Activated T-helper 2 cell treated with anti-CD3 and anti-CD28 coated beads, Interferon-gamma antibody, Interleukin-2, Interleukin-4, amounts not matched to agents 10 μg/mL and 5 μg/mL and 100 μg/mL, durations not matched to agents 14 hours and 24 hours and 36 hours (primary cell): ENCODE measurements at regions not wholly inside any gene's neighbourhood (a gene's known extent, or its start where the extent isn't known, plus 50 kb on each side); places are given as distances from the start of the nearest gene placed in this dataset.

Source experiments
- DNase-seq: peaks from one replicate; pipeline ENCODE4 v3.0.0; 2021; ENCODE audit warnings: low spot score
- H3K27ac Mint-ChIP-seq: one replicate; pipeline ENCODE4 v1.8.0; 2021; ENCODE audit warnings: mixed read lengths
- H3K27me3 Mint-ChIP-seq: one replicate; pipeline ENCODE4 v1.8.0; 2021; ENCODE audit warnings: low read depth, mixed read lengths
- H3K36me3 Mint-ChIP-seq: one replicate; pipeline ENCODE4 v1.8.0; 2021; ENCODE audit warnings: low read depth, mixed read lengths
- H3K4me1 Mint-ChIP-seq: one replicate; pipeline ENCODE4 v1.8.0; 2021; ENCODE audit warnings: low read depth, mixed read lengths
- H3K4me3 Mint-ChIP-seq: one replicate; pipeline ENCODE4 v1.8.0; 2021; ENCODE audit warnings: low read depth, mild to moderate bottlenecking, moderate library complexity, mixed read lengths
- H3K9me3 Mint-ChIP-seq: one replicate; pipeline ENCODE4 v1.8.0; 2021; ENCODE audit warnings: mixed read lengths
- intact Hi-C: fragments of 100-400 bp; cut with micrococcal nuclease; formaldehyde crosslinking; loops from one replicate; pipeline ENCODE4 v1.15.1; 2023

GRCh38 chr20:22260506-22260905 is 323.9 kb downstream of the FOXA2 start:
- intact Hi-C loops: no loop called here
- no peak overlapping the region for H3K27ac Mint-ChIP-seq

GRCh38 chr20:22257912-22258311 is 326.5 kb downstream of the FOXA2 start:
- intact Hi-C loops: no loop called here

More at GRCh38 chr20:22260506-22260905, 323.9 kb downstream of the FOXA2 start:
- Mint-ChIP-seq H3K4me1 (no peaks in the 10 kb centered on the region), H3K36me3 (no peaks in the 10 kb centered on the region), H3K9me3 (peaks cover 5% of the 10 kb centered on the region), H3K4me3 (no peak overlapping the region), H3K27me3 (no peaks in the 10 kb centered on the region)
- DNase-seq: no peak

DNA sequence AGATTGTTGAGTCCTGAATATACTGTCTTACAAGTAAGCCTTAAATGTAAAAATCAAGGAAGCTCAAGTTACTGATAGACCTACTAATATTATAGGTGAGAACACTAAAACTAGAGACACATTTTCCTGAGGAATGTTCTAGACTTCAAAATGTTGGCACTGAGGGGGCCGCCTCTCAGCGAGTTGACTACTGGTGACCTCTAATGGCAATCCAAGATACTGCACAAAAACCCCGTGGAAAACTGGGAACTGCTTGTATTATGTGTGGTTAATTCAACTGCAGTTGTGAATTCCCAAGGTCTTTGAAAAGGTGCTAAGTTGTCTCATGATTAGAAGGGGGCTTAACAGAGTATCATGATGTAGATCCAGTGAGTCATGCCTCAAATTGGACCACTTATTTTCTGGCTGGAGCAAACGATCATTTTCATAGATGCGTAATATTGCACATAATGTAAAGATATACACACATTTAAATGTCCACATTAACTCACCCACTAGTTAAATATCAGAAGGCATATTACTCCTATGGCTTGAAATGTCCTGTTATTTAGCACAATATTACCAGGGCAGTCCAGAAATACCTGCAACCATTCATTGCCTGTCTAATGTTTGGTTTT is 336.2 kb downstream of the FOXA2 start:
- Mint-ChIP-seq H3K4me3 (no peak overlapping the region), H3K27me3 (no peaks in the 10 kb centered on the region), H3K36me3 (no peaks in the 10 kb centered on the region), H3K9me3 (no peaks in the 10 kb centered on the region), H3K27ac (no peak overlapping the region), H3K4me1 (no peaks in the 10 kb centered on the region)
- intact Hi-C loops: no loop called here
- no peak for DNase-seq

More at GRCh38 chr20:22257912-22258311, 326.5 kb downstream of the FOXA2 start:
- H3K27me3 Mint-ChIP-seq: no peaks in the 10 kb centered on the region
- H3K4me1 Mint-ChIP-seq: no peaks in the 10 kb centered on the region
- H3K36me3 Mint-ChIP-seq: no peaks in the 10 kb centered on the region
- H3K27ac Mint-ChIP-seq: no peak overlapping the region
- no peak overlapping the region for H3K4me3 Mint-ChIP-seq
- DNase-seq: no peak
- peaks cover 5% of the 10 kb centered on the region for H3K9me3 Mint-ChIP-seq

- no peak for DNase-seq
- H3K27me3 Mint-ChIP-seq: no peaks in the 10 kb centered on the region
- H3K9me3 Mint-ChIP-seq: no peaks in the 10 kb centered on the region
- H3K4me1 Mint-ChIP-seq: no peaks in the 10 kb centered on the region
- intact Hi-C loops: no loop called here
- no peaks in the 10 kb centered on the region for H3K36me3 Mint-ChIP-seq
- no peak overlapping the region for H3K27ac Mint-ChIP-seq
- no peak overlapping the region for H3K4me3 Mint-ChIP-seq
Measured at GRCh38 chr20:22245139-22245538, 339.2 kb downstream of the FOXA2 start.

GRCh38 chr20:22243067-22243466 is 341.3 kb downstream of the FOXA2 start:
- no peak overlapping the region for H3K27ac Mint-ChIP-seq

DNA sequence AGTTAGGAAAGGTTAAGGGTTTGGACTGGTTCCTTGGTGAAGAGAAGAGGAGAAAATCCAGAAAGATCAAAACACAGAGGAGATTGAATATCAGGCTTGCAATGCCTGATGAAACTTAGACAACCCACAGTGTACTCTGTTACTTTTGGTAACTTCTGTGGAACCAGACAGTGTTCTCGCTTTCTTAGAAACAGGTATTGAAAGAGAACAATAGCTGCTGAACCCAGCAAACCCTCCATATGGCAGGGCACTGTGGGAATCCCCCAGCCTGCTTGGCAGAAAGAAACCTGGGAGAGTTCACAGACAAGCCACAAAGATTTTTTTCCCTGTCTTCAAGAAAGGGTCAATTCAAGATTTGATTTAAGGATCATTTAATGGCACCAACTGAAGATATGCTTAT is 342.8 kb downstream of the FOXA2 start:
- intact Hi-C loops: no loop called here
- Mint-ChIP-seq H3K27ac (no peak overlapping the region), H3K4me1 (no peaks in the 10 kb centered on the region), H3K4me3 (no peak overlapping the region), H3K27me3 (no peaks in the 10 kb centered on the region), H3K9me3 (peaks cover 4% of the 10 kb centered on the region), H3K36me3 (no peaks in the 10 kb centered on the region)
- DNase-seq: no peak

More at GRCh38 chr20:22243067-22243466, 341.3 kb downstream of the FOXA2 start:
- Mint-ChIP-seq H3K36me3 (no peaks in the 10 kb centered on the region), H3K4me3 (no peak overlapping the region), H3K4me1 (no peaks in the 10 kb centered on the region), H3K9me3 (peaks cover 4% of the 10 kb centered on the region), H3K27me3 (no peaks in the 10 kb centered on the region)
- intact Hi-C loops: no loop called here
- DNase-seq: no peak

GRCh38 chr20:22232923-22233322 is 351.4 kb downstream of the FOXA2 start:
- Mint-ChIP-seq H3K27me3 (no peaks in the 10 kb centered on the region), H3K4me3 (no peak overlapping the region), H3K27ac (no peak overlapping the region), H3K36me3 (no peaks in the 10 kb centered on the region), H3K9me3 (peaks cover 8% of the 10 kb centered on the region), H3K4me1 (no peaks in the 10 kb centered on the region)
- intact Hi-C loops: no loop called here
- DNase-seq: no peak

GRCh38 chr20:22232473-22232872 is 351.9 kb downstream of the FOXA2 start:
- Mint-ChIP-seq H3K9me3 (peaks cover 12% of the 10 kb centered on the region), H3K36me3 (no peaks in the 10 kb centered on the region), H3K4me3 (no peak overlapping the region), H3K27me3 (no peaks in the 10 kb centered on the region), H3K27ac (no peak overlapping the region), H3K4me1 (no peaks in the 10 kb centered on the region)
- DNase-seq: no peak
- intact Hi-C loops: no loop called here

- Mint-ChIP-seq H3K4me1 (no peaks in the 10 kb centered on the region), H3K4me3 (no peak overlapping the region), H3K9me3 (peaks cover 18% of the 10 kb centered on the region), H3K27ac (no peak overlapping the region), H3K27me3 (no peaks in the 10 kb centered on the region), H3K36me3 (no peaks in the 10 kb centered on the region)
- intact Hi-C loops: no loop called here
- no peak for DNase-seq
Measured at GRCh38 chr20:22226849-22227700, 357.3 kb downstream of the FOXA2 start.

- Mint-ChIP-seq H3K36me3 (no peaks in the 10 kb centered on the region), H3K27ac (no peak overlapping the region), H3K4me3 (no peak overlapping the region), H3K9me3 (peaks cover 18% of the 10 kb centered on the region), H3K4me1 (no peaks in the 10 kb centered on the region), H3K27me3 (no peaks in the 10 kb centered on the region)
- DNase-seq: no peak
- intact Hi-C loops: no loop called here
Measured at GRCh38 chr20:22223236-22223635, 361.1 kb downstream of the FOXA2 start.

DNA sequence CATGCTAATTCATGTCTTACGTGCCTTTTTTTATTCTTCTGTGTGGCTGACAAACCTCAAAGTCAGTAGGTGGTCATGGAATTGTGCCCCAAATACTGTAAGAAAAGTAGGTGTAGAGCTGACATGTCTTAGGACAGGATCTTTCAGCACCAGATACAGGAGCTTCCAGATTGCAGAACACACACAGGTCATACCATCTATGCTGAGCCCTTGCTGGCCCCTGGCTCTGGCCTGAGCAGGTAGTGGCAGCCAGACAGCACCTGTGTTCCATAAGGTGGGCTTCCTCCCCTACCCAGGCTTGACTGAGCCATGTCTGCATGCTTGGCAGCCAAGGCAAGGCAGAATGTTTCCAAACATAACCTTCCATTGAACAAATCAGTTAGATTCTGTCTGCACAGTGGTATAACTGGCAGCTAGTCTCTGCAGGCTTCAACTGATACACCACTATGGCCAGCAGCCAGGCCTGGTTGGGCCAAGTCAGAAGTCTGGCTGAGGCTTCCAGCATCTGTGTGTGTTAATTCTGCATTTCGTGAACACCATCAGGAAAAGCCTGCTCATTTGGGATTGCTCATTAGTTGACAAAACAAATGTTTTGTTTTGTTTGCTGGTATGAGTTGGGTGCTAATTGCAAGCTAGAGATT is 366.5 kb downstream of the FOXA2 start:
- no peak overlapping the region for H3K27ac Mint-ChIP-seq
- H3K4me3 Mint-ChIP-seq: no peak overlapping the region
- intact Hi-C loops: no loop called here
- H3K4me1 Mint-ChIP-seq: no peaks in the 10 kb centered on the region
- H3K27me3 Mint-ChIP-seq: no peaks in the 10 kb centered on the region
- no peaks in the 10 kb centered on the region for H3K36me3 Mint-ChIP-seq
- H3K9me3 Mint-ChIP-seq: peaks cover 3% of the 10 kb centered on the region
- DNase-seq: no peak

- Mint-ChIP-seq H3K27me3 (no peaks in the 10 kb centered on the region), H3K4me3 (no peak overlapping the region), H3K36me3 (no peaks in the 10 kb centered on the region), H3K27ac (no peak overlapping the region), H3K4me1 (no peaks in the 10 kb centered on the region), H3K9me3 (peaks cover 6% of the 10 kb centered on the region)
- no peak for DNase-seq
- intact Hi-C loops: no loop called here
Measured at GRCh38 chr20:22216984-22217383, 367.4 kb downstream of the FOXA2 start.

DNA sequence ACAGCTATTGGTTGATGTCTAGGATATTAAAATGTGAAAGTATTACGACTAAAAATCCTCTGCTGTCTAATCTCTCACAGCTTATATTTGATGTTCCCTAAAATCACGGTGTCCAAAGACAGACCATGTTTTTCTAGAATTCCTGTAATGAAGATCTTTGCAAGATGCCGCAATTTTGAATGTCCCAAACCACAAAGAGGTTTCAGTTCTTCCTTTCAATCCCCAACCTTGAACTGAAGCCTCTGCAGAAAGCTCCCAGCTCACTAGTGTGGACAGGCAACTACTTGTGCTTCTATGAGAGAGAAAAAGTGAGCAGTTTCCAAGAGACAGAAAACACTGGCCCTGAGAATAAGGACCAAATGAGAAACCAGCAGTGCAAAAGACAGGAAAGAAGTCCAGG is 370.1 kb downstream of the FOXA2 start:
- intact Hi-C loops: no loop called here
- Mint-ChIP-seq H3K4me3 (no peak overlapping the region), H3K27me3 (no peaks in the 10 kb centered on the region), H3K9me3 (peaks cover 9% of the 10 kb centered on the region), H3K27ac (no peak overlapping the region), H3K36me3 (no peaks in the 10 kb centered on the region), H3K4me1 (no peaks in the 10 kb centered on the region)
- DNase-seq: no peak
